GM12878 (cell line): ENCODE measurements at regions not wholly inside any gene's neighbourhood (a gene's known extent, or its start where the extent isn't known, plus 50 kb on each side); places are given as distances from the start of the nearest gene placed in this dataset.

ENCODE experiments used
- ATF7 ChIP-seq: fragments of 450-650 bp; IDR thresholded peaks from 2 replicates; pipeline ENCODE4 v1.6.1; 2016; ENCODE audit warnings: low read depth, mild to moderate bottlenecking
- EP300 ChIP-seq, 2 experiments: fragments of 150-350 bp in 1 of 2; IDR thresholded peaks; 2 replicates each; pipeline ENCODE4 v1.6.1; 2011 to 2012; ENCODE audit warnings: low read depth in 2 of 2, low read length in 2 of 2, borderline replicate concordance in 1 of 2, improper control_type of control experiment in 1 of 2, inconsistent platforms in 1 of 2; ENCODE audit not compliant: control insufficient read depth in 1 of 2
- EZH2 ChIP-seq: IDR thresholded peaks from 2 replicates; pipeline ENCODE4 v1.6.1; 2012; ENCODE audit warnings: low read depth, mild to moderate bottlenecking, control low read depth, inconsistent platforms, low read length, borderline replicate concordance; ENCODE audit not compliant: control insufficient read depth
- FOXK2 ChIP-seq: fragments of 450-650 bp; IDR thresholded peaks from 2 replicates; pipeline ENCODE4 v1.6.1; 2017; ENCODE audit warnings: mild to moderate bottlenecking, moderate library complexity
- GABPA ChIP-seq: IDR thresholded peaks from 2 replicates; pipeline ENCODE4 v1.6.1; 2014; ENCODE audit warnings: antibody characterized with exemption, low read depth, mild to moderate bottlenecking, inconsistent platforms
- HDAC2 ChIP-seq: fragments of 200-600 bp; sonication (generic); IDR thresholded peaks from 2 replicates; pipeline ENCODE4 v1.6.1; 2017
- POLR2AphosphoS5 ChIP-seq: IDR thresholded peaks from 2 replicates; pipeline ENCODE4 v1.6.1; 2011; ENCODE audit warnings: mild to moderate bottlenecking, low read length, inconsistent platforms
- RFX5 ChIP-seq: IDR thresholded peaks from 2 replicates; pipeline ENCODE4 v1.6.1; 2011; ENCODE audit warnings: low read depth, low read length, improper control_type of control experiment
- SIN3A ChIP-seq: IDR thresholded peaks from 2 replicates; pipeline ENCODE4 v1.6.1; 2012; ENCODE audit warnings: low read depth, low read length, improper control_type of control experiment
- SIX5 ChIP-seq: IDR thresholded peaks from 2 replicates; pipeline ENCODE4 v1.6.1; 2011; ENCODE audit warnings: mild to moderate bottlenecking, low read depth, low read length, moderate library complexity; ENCODE audit not compliant: severe bottlenecking
- TF ChIP-seq, protein P1 (sequence below), 3 experiments: IDR thresholded peaks in 2 of 3; conservative IDR thresholded peaks in 1 of 3; 2 replicates each; pipeline ENCODE4 v1.5.1; 2011; ENCODE audit warnings: low read depth in 3 of 3, low read length in 3 of 3, mild to moderate bottlenecking in 3 of 3, control low read depth in 2 of 3, moderate library complexity in 2 of 3, inconsistent platforms in 1 of 3, mixed read lengths in 1 of 3; ENCODE audit not compliant: control insufficient read depth in 2 of 3, insufficient read depth in 1 of 3; ENCODE audit errors: extremely low read depth in 1 of 3
- TF ChIP-seq, protein P2 (sequence below): IDR thresholded peaks from 2 replicates; pipeline ENCODE4 v1.6.1; 2011; ENCODE audit warnings: low read depth, low read length, improper control_type of control experiment, borderline replicate concordance
- TF ChIP-seq, protein P3 (sequence below): fragments of 450-650 bp; IDR thresholded peaks from 2 replicates; pipeline ENCODE4 v1.6.1; 2016; ENCODE audit warnings: mild to moderate bottlenecking
- TF ChIP-seq, protein P4 (sequence below): IDR thresholded peaks from 2 replicates; pipeline ENCODE4 v1.6.1; 2012; ENCODE audit warnings: low read depth, low read length, improper control_type of control experiment

DNA sequence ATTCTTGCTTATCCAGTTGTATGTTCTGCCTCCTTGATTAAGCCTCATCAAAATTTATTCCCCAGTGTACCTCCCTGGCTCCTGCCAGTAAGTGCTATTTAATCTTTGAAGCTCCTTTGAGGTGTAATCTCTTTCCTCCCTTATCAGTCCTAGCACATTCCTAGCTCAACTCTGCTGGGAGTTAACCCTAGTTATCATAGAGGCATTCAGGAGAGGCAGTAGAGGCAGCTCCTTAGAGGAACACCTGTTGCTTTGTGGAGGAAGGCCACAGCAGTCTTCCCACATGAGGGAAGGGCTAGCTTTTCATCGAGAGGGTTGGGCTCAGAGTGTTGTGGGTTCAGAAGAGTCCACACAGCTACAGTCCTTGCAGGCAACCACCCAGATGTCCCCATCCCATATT, 182.4 kb upstream of the ARID2 start:
- no peak for TF ChIP-seq RFX5
- TF ChIP-seq EZH2 = no peak
- TF ChIP-seq, protein P1, sequence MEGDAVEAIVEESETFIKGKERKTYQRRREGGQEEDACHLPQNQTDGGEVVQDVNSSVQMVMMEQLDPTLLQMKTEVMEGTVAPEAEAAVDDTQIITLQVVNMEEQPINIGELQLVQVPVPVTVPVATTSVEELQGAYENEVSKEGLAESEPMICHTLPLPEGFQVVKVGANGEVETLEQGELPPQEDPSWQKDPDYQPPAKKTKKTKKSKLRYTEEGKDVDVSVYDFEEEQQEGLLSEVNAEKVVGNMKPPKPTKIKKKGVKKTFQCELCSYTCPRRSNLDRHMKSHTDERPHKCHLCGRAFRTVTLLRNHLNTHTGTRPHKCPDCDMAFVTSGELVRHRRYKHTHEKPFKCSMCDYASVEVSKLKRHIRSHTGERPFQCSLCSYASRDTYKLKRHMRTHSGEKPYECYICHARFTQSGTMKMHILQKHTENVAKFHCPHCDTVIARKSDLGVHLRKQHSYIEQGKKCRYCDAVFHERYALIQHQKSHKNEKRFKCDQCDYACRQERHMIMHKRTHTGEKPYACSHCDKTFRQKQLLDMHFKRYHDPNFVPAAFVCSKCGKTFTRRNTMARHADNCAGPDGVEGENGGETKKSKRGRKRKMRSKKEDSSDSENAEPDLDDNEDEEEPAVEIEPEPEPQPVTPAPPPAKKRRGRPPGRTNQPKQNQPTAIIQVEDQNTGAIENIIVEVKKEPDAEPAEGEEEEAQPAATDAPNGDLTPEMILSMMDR (IDR thresholded peaks at IDR 0.05 in 2 of 3, conservative IDR thresholded peaks at IDR 0.05 in 1 of 3; ENCODE audit: control insufficient read depth in 2 of 3, extremely low read depth in 1 of 3, insufficient read depth in 1 of 3, low read depth in 3 of 3, low read length in 3 of 3) = no peak
- TF ChIP-seq FOXK2 = no peak
- TF ChIP-seq, protein P2, sequence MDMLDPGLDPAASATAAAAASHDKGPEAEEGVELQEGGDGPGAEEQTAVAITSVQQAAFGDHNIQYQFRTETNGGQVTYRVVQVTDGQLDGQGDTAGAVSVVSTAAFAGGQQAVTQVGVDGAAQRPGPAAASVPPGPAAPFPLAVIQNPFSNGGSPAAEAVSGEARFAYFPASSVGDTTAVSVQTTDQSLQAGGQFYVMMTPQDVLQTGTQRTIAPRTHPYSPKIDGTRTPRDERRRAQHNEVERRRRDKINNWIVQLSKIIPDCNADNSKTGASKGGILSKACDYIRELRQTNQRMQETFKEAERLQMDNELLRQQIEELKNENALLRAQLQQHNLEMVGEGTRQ = no peak
- TF ChIP-seq, protein P3, sequence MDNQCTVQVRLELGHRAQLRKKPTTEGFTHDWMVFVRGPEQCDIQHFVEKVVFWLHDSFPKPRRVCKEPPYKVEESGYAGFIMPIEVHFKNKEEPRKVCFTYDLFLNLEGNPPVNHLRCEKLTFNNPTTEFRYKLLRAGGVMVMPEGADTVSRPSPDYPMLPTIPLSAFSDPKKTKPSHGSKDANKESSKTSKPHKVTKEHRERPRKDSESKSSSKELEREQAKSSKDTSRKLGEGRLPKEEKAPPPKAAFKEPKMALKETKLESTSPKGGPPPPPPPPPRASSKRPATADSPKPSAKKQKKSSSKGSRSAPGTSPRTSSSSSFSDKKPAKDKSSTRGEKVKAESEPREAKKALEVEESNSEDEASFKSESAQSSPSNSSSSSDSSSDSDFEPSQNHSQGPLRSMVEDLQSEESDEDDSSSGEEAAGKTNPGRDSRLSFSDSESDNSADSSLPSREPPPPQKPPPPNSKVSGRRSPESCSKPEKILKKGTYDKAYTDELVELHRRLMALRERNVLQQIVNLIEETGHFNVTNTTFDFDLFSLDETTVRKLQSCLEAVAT = no peak
- no peak for TF ChIP-seq SIX5
- TF ChIP-seq, protein P4, sequence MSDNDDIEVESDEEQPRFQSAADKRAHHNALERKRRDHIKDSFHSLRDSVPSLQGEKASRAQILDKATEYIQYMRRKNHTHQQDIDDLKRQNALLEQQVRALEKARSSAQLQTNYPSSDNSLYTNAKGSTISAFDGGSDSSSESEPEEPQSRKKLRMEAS = no peak
- no peak for TF ChIP-seq GABPA
- no peak for TF ChIP-seq HDAC2
- TF ChIP-seq SIN3A = no peak
- TF ChIP-seq ATF7 = no peak
- no peak for TF ChIP-seq EP300 (IDR thresholded peaks at IDR 0.05; ENCODE audit: borderline replicate concordance in 1 of 2, control insufficient read depth in 1 of 2, low read depth in 2 of 2, low read length in 2 of 2)
- TF ChIP-seq POLR2AphosphoS5 = no peak
